OCI-LY7 (cell line): ENCODE measurements at regions not wholly inside any gene's neighbourhood (a gene's known extent, or its start where the extent isn't known, plus 50 kb on each side); places are given as distances from the start of the nearest gene placed in this dataset.

Experiments used
- EZH2phosphoT487 ChIP-seq: fragments of 200-600 bp; sonication (generic); IDR thresholded peaks from 2 replicates; pipeline ENCODE4 v1.6.1; 2018; ENCODE audit warnings: low read depth, borderline replicate concordance, mild to moderate bottlenecking, mixed run types, antibody characterized with exemption, low read length, moderate library complexity, mixed read lengths
- TF ChIP-seq, protein P1 (sequence below): fragments of 200-600 bp; sonication (generic); conservative IDR thresholded peaks from 2 replicates; pipeline ENCODE4 v1.5.1; 2014; ENCODE audit warnings: mild to moderate bottlenecking, antibody characterized with exemption, low read length, moderate library complexity, mixed read lengths

GRCh38 chr2:180829261-180829660 is 151.1 kb upstream of the UBE2E3 start:
- TF ChIP-seq, protein P1, sequence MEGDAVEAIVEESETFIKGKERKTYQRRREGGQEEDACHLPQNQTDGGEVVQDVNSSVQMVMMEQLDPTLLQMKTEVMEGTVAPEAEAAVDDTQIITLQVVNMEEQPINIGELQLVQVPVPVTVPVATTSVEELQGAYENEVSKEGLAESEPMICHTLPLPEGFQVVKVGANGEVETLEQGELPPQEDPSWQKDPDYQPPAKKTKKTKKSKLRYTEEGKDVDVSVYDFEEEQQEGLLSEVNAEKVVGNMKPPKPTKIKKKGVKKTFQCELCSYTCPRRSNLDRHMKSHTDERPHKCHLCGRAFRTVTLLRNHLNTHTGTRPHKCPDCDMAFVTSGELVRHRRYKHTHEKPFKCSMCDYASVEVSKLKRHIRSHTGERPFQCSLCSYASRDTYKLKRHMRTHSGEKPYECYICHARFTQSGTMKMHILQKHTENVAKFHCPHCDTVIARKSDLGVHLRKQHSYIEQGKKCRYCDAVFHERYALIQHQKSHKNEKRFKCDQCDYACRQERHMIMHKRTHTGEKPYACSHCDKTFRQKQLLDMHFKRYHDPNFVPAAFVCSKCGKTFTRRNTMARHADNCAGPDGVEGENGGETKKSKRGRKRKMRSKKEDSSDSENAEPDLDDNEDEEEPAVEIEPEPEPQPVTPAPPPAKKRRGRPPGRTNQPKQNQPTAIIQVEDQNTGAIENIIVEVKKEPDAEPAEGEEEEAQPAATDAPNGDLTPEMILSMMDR, result no peak
- no peak for TF ChIP-seq EZH2phosphoT487
